Fibroblast of lung (primary cell): ENCODE measurements at regions not wholly inside any gene's neighbourhood (a gene's known extent, or its start where the extent isn't known, plus 50 kb on each side); places are given as distances from the start of the nearest gene placed in this dataset.

Experiments
- EZH2 ChIP-seq: IDR thresholded peaks from 2 replicates; pipeline ENCODE4 v1.5.1; 2012; ENCODE audit warnings: low read length, control low read depth, mild to moderate bottlenecking; ENCODE audit errors: missing control alignments
- TF ChIP-seq, protein P1 (sequence below), 2 donors: IDR thresholded peaks in 1 of 2; conservative IDR thresholded peaks in 1 of 2; 1 replicate in 1 of 2; 2 replicates in 1 of 2; pipeline ENCODE4 v1.5.1; 2011 to 2012; ENCODE audit warnings: low read length in 2 of 2, control low read depth in 1 of 2, inconsistent platforms in 1 of 2, low read depth in 1 of 2, mild to moderate bottlenecking in 1 of 2

DNA sequence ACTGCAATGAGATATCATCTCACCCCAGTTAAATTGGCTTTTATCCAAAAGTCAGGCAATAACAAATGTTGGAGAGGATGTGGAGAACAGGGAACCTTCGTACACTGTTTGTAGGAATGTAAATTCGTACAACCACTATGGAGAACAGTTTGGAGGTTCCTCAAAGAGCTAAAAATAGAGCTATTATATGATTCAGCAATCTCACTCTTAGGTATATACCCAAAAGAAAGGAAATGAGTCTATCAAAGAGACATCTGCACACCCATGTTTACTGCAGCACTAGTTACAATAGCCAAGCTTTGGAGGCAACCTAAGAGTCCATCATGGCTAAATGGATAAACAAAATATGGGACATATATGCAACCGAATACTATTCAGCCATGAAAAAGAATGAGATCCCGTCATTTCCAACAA is 68.0 kb upstream of the HES1 start:
- TF ChIP-seq, protein P1, sequence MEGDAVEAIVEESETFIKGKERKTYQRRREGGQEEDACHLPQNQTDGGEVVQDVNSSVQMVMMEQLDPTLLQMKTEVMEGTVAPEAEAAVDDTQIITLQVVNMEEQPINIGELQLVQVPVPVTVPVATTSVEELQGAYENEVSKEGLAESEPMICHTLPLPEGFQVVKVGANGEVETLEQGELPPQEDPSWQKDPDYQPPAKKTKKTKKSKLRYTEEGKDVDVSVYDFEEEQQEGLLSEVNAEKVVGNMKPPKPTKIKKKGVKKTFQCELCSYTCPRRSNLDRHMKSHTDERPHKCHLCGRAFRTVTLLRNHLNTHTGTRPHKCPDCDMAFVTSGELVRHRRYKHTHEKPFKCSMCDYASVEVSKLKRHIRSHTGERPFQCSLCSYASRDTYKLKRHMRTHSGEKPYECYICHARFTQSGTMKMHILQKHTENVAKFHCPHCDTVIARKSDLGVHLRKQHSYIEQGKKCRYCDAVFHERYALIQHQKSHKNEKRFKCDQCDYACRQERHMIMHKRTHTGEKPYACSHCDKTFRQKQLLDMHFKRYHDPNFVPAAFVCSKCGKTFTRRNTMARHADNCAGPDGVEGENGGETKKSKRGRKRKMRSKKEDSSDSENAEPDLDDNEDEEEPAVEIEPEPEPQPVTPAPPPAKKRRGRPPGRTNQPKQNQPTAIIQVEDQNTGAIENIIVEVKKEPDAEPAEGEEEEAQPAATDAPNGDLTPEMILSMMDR (conservative IDR thresholded peaks at IDR 0.05 in 1 of 2, IDR thresholded peaks at IDR 0.05 in 1 of 2; ENCODE audit: low read depth in 1 of 2, low read length in 2 of 2) = no peak
- TF ChIP-seq EZH2 = no peak
